Heart left ventricle (tissue), 16 donors: ENCODE measurements at regions not wholly inside any gene's neighbourhood (a gene's known extent, or its start where the extent isn't known, plus 50 kb on each side); places are given as distances from the start of the nearest gene placed in this dataset.
"Not testable (repeated sequence)": the region's sequence is repeated elsewhere in the genome, so short reads cannot be mapped to it uniquely, and the experiment has no call there.

ENCODE experiments used
- ATAC-seq, 4 donors: fragments of 200-7000 bp; cut with Tn5 transposase; one replicate each; pipeline ENCODE4 v1.9.1; 2020 to 2022; ENCODE audit warnings: moderate library complexity in 4 of 4, mild to moderate bottlenecking in 3 of 4, moderate number of reproducible peaks in 1 of 4
- DNase-seq, 5 donors: peaks; one replicate each; pipeline ENCODE4 v3.0.0-alpha.2; 2020
- H3K27ac ChIP-seq, 12 donors: fragments of 200-600 bp; sonication (generic) in 4 of 12; one replicate each; pipeline versions ENCODE4 v1.5.0 to v1.8.0; 2016 to 2022; ENCODE audit warnings: mild to moderate bottlenecking in 2 of 12
- H3K27me3 ChIP-seq, 9 donors: fragments of 200-600 bp; sonication (generic) in 2 of 9; one replicate each; pipeline versions ENCODE4 v1.5.1 to v1.8.0; 2016 to 2022; ENCODE audit warnings: mild to moderate bottlenecking in 3 of 9
- H3K36me3 ChIP-seq, 9 donors: fragments of 200-600 bp; sonication (generic) in 2 of 9; one replicate each; pipeline versions ENCODE4 v1.5.0 to v1.8.0; 2018 to 2022; ENCODE audit warnings: mild to moderate bottlenecking in 2 of 9
- H3K4me1 ChIP-seq, 12 donors: fragments of 200-600 bp; sonication (generic) in 4 of 12; one replicate each; pipeline versions ENCODE4 v1.5.0 to v1.8.0; 2016 to 2022; ENCODE audit warnings: mild to moderate bottlenecking in 3 of 12
- H3K4me3 ChIP-seq, 12 donors: fragments of 200-600 bp; sonication (generic) in 4 of 12; one replicate each; pipeline versions ENCODE4 v1.5.0 to v1.8.0; 2017 to 2022; ENCODE audit warnings: mild to moderate bottlenecking in 9 of 12, moderate library complexity in 4 of 12
- H3K9me3 ChIP-seq, 12 donors: fragments of 200-600 bp; sonication (generic) in 4 of 12; one replicate each; pipeline versions ENCODE4 v1.5.0 to v1.8.0; 2016 to 2022; ENCODE audit warnings: mild to moderate bottlenecking in 1 of 12
- CTCF ChIP-seq, 12 donors: fragments of 200-600 bp; sonication (generic) in 4 of 12; IDR thresholded peaks; one replicate each; pipeline versions ENCODE4 v1.5.0 to v1.8.0; 2018 to 2022; ENCODE audit warnings: antibody characterized with exemption in 12 of 12, mild to moderate bottlenecking in 5 of 12
- POLR2A ChIP-seq, 2 donors: fragments of 450-650 bp; IDR thresholded peaks; one replicate each; pipeline ENCODE4 v1.6.1; 2017; ENCODE audit warnings: antibody characterized with exemption in 2 of 2, mild to moderate bottlenecking in 2 of 2, moderate library complexity in 2 of 2
- WGBS, 4 donors: extraction: QIAGEN DNeasy Blood & Tissue Kit in 2 of 4; methylation state at CpG; one replicate each; pipeline versions ENCODE4 v1.1.5 to v1.1.7; 2013 to 2018; 5-methylcytosine and 5-hydroxymethylcytosine counted together
- intact Hi-C, 10 donors: fragments of 100-400 bp; cut with DNase I; formaldehyde crosslinking; loops; one replicate each; pipeline versions ENCODE4 v1.11.1 to v1.14.2; 2022
- donor health status: ischemic (EF 13 %, LVEDD 7.1; RV severe dilation, severe dysfunction).
- donor health status: healthy with polysubstance abuse.
- donor health status: DM: no; HTN: yes; CAD: no.
- donor health status: DM: no; HTN: no; CAD: no.
- donor health status: ischemic (EF 25% LVEDD 6.9; RV normal size, moderate dysfunction).
- donor health status: ischemic (EF 25% LVEDD 5.7; RV mildly dilated, moderate dysfunction).
- donor health status: healthy.
- donor health status: DM: yes; HTN: yes; CAD: no.
- donor health status: ischemic (EF 35%, LVEDD 5.7; RV mildly dilated, moderate dysfunction).
- donor health status: nonischemic (EF 11% LVEDD 7.7; RV severe dilation, severe dysfunction).
- donor health status: DM: yes; HTN: yes; CAD: no.
- donor health status: PGD.
- donor health status: ischemic (EF 29% LVEDD 5.4; RV normal size, mild dysfunction).
- donor health status: nonischemic (EF 23%, LVEDD 6.1; RV moderate dilation, normal function).

- peaks cover 0 to 8% (median 0%) of the 10 kb centered on the region in 9 donors for H3K27me3 ChIP-seq
- no peak overlapping the region for H3K27ac ChIP-seq
- 0 to 58% (median 34%) methylated on average over 1 of the region's 1 CpG for WGBS, 4 donors
- intact Hi-C loops, result no loop called here
- ATAC-seq (no peak), DNase-seq (no peak)
- peaks cover 0 to 5% (median 0%) of the 10 kb centered on the region in 12 donors for H3K4me1 ChIP-seq
- no peak overlapping the region for H3K4me3 ChIP-seq
- TF ChIP-seq CTCF (IDR thresholded peaks at IDR 0.05), result no peak
- no peak for TF ChIP-seq POLR2A (IDR thresholded peaks at IDR 0.05)
- no peaks in the 10 kb centered on the region for H3K9me3 ChIP-seq
- H3K36me3 ChIP-seq, result no peaks in the 10 kb centered on the region
Observed at GRCh38 chr7:142471820-142472219, 214.0 kb upstream of the PRSS58 start.

- no peak for DNase-seq
- Histone ChIP-seq H3K4me3 (no peak overlapping the region), H3K27me3 (peaks cover 0 to 6% (median 0%) of the 10 kb centered on the region in 9 donors), H3K36me3 (no peaks in the 10 kb centered on the region), H3K27ac (no peak overlapping the region), H3K9me3 (no peaks in the 10 kb centered on the region), H3K4me1 (peaks cover 0 to 5% (median 0%) of the 10 kb centered on the region in 12 donors)
- ATAC-seq, result no peak
- intact Hi-C loops, result no loop called here
- TF ChIP-seq CTCF (IDR thresholded peaks at IDR 0.05) (no peak), POLR2A (IDR thresholded peaks at IDR 0.05) (no peak)
- WGBS, 4 donors, result 69 to 84% (median 77%) methylated on average over 2 of the region's 2 CpGs
Observed at GRCh38 chr7:142470544-142470830, 212.6 kb upstream of the PRSS58 start.

- H3K27me3 ChIP-seq, result peaks cover 0 to 3% (median 0%) of the 10 kb centered on the region in 9 donors
- H3K36me3 ChIP-seq, result no peaks in the 10 kb centered on the region
- no peak for TF ChIP-seq CTCF (IDR thresholded peaks at IDR 0.05)
- no peak for TF ChIP-seq POLR2A (IDR thresholded peaks at IDR 0.05)
- 74 to 84% (median 79%) methylated on average over 11 of the region's 11 CpGs for WGBS, 4 donors
- H3K4me1 ChIP-seq, result peaks cover 0 to 5% (median 0%) of the 10 kb centered on the region in 12 donors
- DNase-seq (no peak), ATAC-seq (no peak)
- no peak overlapping the region for H3K4me3 ChIP-seq
- H3K27ac ChIP-seq, result no peak overlapping the region
- no peaks in the 10 kb centered on the region for H3K9me3 ChIP-seq
- intact Hi-C loops, result no loop called here
Observed at GRCh38 chr7:142469696-142470543, 212.1 kb upstream of the PRSS58 start.

- H3K9me3 ChIP-seq, result no peaks in the 10 kb centered on the region
- TF ChIP-seq POLR2A (IDR thresholded peaks at IDR 0.05), result no peak
- TF ChIP-seq CTCF (IDR thresholded peaks at IDR 0.05), result no peak
- H3K36me3 ChIP-seq, result no peaks in the 10 kb centered on the region
- peaks cover 0 to 3% (median 0%) of the 10 kb centered on the region in 9 donors for H3K27me3 ChIP-seq
- no peak overlapping the region for H3K27ac ChIP-seq
- peaks cover 0 to 5% (median 0%) of the 10 kb centered on the region in 12 donors for H3K4me1 ChIP-seq
- WGBS, 4 donors, result 66 to 72% (median 70%) methylated on average over 6 of the region's 6 CpGs
- intact Hi-C loops, result no loop called here
- no peak for ATAC-seq
- no peak overlapping the region for H3K4me3 ChIP-seq
- DNase-seq, result no peak
Observed at GRCh38 chr7:142468871-142469665, 211.2 kb upstream of the PRSS58 start.

GRCh38 chr7:142467056-142467655, 209.3 kb upstream of the PRSS58 start:
- 49 to 59% (median 53%) methylated on average over 6 to 7 of the region's 7 CpGs for WGBS, 4 donors
- H3K9me3 ChIP-seq, H3K4me3 ChIP-seq, intact Hi-C loops, H3K36me3 ChIP-seq, ATAC-seq, H3K4me1 ChIP-seq, H3K27ac ChIP-seq, H3K27me3 ChIP-seq, DNase-seq: not testable (repeated sequence)
